Vagina (tissue), 2 donors: ENCODE measurements at regions not wholly inside any gene's neighbourhood (a gene's known extent, or its start where the extent isn't known, plus 50 kb on each side); places are given as distances from the start of the nearest gene placed in this dataset.

Source experiments
- DNase-seq, 2 donors: peaks; one replicate each; pipeline ENCODE4 v3.0.0-alpha.2; 2017; ENCODE audit errors: extremely low spot score in 2 of 2
- H3K27ac ChIP-seq: fragments of 200-600 bp; sonication (generic); one replicate; pipeline ENCODE4 v1.5.1; 2019
- H3K27me3 ChIP-seq: fragments of 200-600 bp; sonication (generic); one replicate; pipeline ENCODE4 v1.5.1; 2019
- H3K36me3 ChIP-seq, 2 donors: fragments of 200-600 bp; sonication (generic); one replicate each; pipeline ENCODE4 v1.5.1; 2017 to 2019
- H3K4me1 ChIP-seq: fragments of 200-600 bp; sonication (generic); one replicate; pipeline ENCODE4 v1.5.1; 2019
- H3K4me3 ChIP-seq, 2 donors: fragments of 200-600 bp; sonication (generic); 1 replicate in 1 of 2; 2 replicates in 1 of 2; pipeline ENCODE4 v1.5.1; 2016 to 2019
- H3K9me3 ChIP-seq: fragments of 200-600 bp; sonication (generic); one replicate; pipeline ENCODE4 v1.5.1; 2019
- CTCF ChIP-seq, 3 experiments: fragments of 450-650 bp in 2 of 3; fragments of 200-600 bp in 1 of 3; sonication (generic) in 1 of 3; IDR thresholded peaks; one replicate each; pipeline ENCODE4 v1.5.1; 2017 to 2019; ENCODE audit warnings: antibody characterized with exemption in 3 of 3, mild to moderate bottlenecking in 2 of 3, moderate library complexity in 2 of 3
- POLR2A ChIP-seq, 2 donors: fragments of 450-650 bp; IDR thresholded peaks; one replicate each; pipeline ENCODE4 v1.6.1; 2017; ENCODE audit warnings: antibody characterized with exemption in 2 of 2, mild to moderate bottlenecking in 2 of 2, moderate library complexity in 2 of 2
- POLR2AphosphoS5 ChIP-seq, 2 donors: sonication (generic); formaldehyde crosslinking; IDR thresholded peaks; one replicate each; pipeline ENCODE4 v1.9.0; 2017; ENCODE audit warnings: antibody characterized with exemption in 2 of 2, mild to moderate bottlenecking in 2 of 2, low read depth in 1 of 2; ENCODE audit not compliant: insufficient read depth in 1 of 2
- intact Hi-C: fragments of 100-400 bp; cut with DNase I; formaldehyde crosslinking; loops from one replicate; pipeline ENCODE4 v1.15.1; 2023

GRCh38 chr1:29383746-29384371, 147.5 kb downstream of the PTPRU start:
- no peak overlapping the region for H3K4me3 ChIP-seq
- no peak for TF ChIP-seq CTCF (IDR thresholded peaks at IDR 0.05)
- no peak for TF ChIP-seq POLR2AphosphoS5 (IDR thresholded peaks at IDR 0.05; ENCODE audit: insufficient read depth in 1 of 2, low read depth in 1 of 2)
- TF ChIP-seq POLR2A (IDR thresholded peaks at IDR 0.05): no peak
- H3K4me1 ChIP-seq: no peaks in the 10 kb centered on the region
- H3K27me3 ChIP-seq: peaks cover 4% of the 10 kb centered on the region
- intact Hi-C loops: no loop called here
- peak in 1 of 2 donors; percentile 49 for DNase-seq
- H3K36me3 ChIP-seq: no peaks in the 10 kb centered on the region
- H3K27ac ChIP-seq: no peak overlapping the region
- no peaks in the 10 kb centered on the region for H3K9me3 ChIP-seq

- intact Hi-C loops: no loop called here
- DNase-seq: peak in 1 of 2 donors; percentile 95
- H3K9me3 ChIP-seq: no peaks in the 10 kb centered on the region
- H3K27me3 ChIP-seq: peaks cover 4% of the 10 kb centered on the region
- TF ChIP-seq POLR2A (IDR thresholded peaks at IDR 0.05) (no peak), CTCF (IDR thresholded peaks at IDR 0.05) (no peak), POLR2AphosphoS5 (IDR thresholded peaks at IDR 0.05; ENCODE audit: insufficient read depth in 1 of 2, low read depth in 1 of 2) (no peak)
- no peaks in the 10 kb centered on the region for H3K4me1 ChIP-seq
- H3K4me3 ChIP-seq: no peak overlapping the region
- H3K36me3 ChIP-seq: no peaks in the 10 kb centered on the region
- no peak overlapping the region for H3K27ac ChIP-seq
These were observed 146.8 kb downstream of the PTPRU start for GRCh38 chr1:29382851-29383745.

- no peaks in the 10 kb centered on the region for H3K4me1 ChIP-seq
- no peaks in the 10 kb centered on the region for H3K9me3 ChIP-seq
- peak in 1 of 2 donors; percentile 25 for DNase-seq
- H3K4me3 ChIP-seq: no peak overlapping the region
- intact Hi-C loops: no loop called here
- TF ChIP-seq CTCF (IDR thresholded peaks at IDR 0.05) (no peak), POLR2AphosphoS5 (IDR thresholded peaks at IDR 0.05; ENCODE audit: insufficient read depth in 1 of 2, low read depth in 1 of 2) (no peak), POLR2A (IDR thresholded peaks at IDR 0.05) (no peak)
- H3K27ac ChIP-seq: no peak overlapping the region
- no peaks in the 10 kb centered on the region for H3K36me3 ChIP-seq
- peaks cover 4% of the 10 kb centered on the region for H3K27me3 ChIP-seq
These were observed 145.1 kb downstream of the PTPRU start for GRCh38 chr1:29381426-29381825.

GRCh38 chr1:29380532-29380931, 144.2 kb downstream of the PTPRU start:
- Histone ChIP-seq H3K4me3 (no peak overlapping the region), H3K36me3 (no peaks in the 10 kb centered on the region), H3K4me1 (no peaks in the 10 kb centered on the region), H3K27ac (no peak overlapping the region), H3K9me3 (no peaks in the 10 kb centered on the region), H3K27me3 (peaks cover 4% of the 10 kb centered on the region)
- intact Hi-C loops: no loop called here
- TF ChIP-seq POLR2A (IDR thresholded peaks at IDR 0.05) (no peak), POLR2AphosphoS5 (IDR thresholded peaks at IDR 0.05; ENCODE audit: insufficient read depth in 1 of 2, low read depth in 1 of 2) (no peak), CTCF (IDR thresholded peaks at IDR 0.05) (no peak)
- DNase-seq: peak in 1 of 2 donors; percentile 37
